ENCODE measurements at regions not wholly inside any gene's neighbourhood (a gene's known extent, or its start where the extent isn't known, plus 50 kb on each side); places are given as distances from the start of the nearest gene placed in this dataset.

DNA sequence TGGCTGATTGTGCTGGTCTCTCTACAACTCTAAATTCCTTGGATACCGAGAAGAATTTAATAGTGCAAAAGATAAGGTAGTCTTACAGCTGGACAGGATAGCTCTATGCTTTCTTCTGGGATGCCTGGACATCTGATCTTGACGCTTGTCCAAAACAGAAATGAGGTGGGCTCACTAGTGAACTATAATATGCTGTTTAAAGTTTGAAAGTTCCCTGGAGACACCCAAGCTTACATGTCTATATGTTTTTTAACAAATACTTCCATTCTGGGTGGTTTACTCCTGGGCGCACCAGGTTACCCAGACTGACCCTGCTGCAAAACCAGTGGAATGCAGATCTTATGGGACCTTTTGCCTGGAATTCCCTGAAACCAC is 702.1 kb upstream of the COBL start:
- TF ChIP-seq EZH2 (IDR thresholded peaks at IDR 0.05): no peak
- no peak for TF ChIP-seq POLR2AphosphoS5 (IDR thresholded peaks at IDR 0.05; ENCODE audit: borderline replicate concordance, low read depth, low read length)
- no peak for TF ChIP-seq FOXP2 (optimal IDR thresholded peaks at IDR 0.05; ENCODE audit: control extremely low read depth, extremely low read length, insufficient read depth)
- Histone ChIP-seq H3K36me3 (ENCODE audit: insufficient read depth, low read length) (no peaks in the 10 kb centered on the region), H3K27ac (no peak overlapping the region), H3K4me3 (no peak overlapping the region), H3K9ac (ENCODE audit: insufficient read length) (no peak overlapping the region), H3K9me3 (ENCODE audit: low read depth, low read length) (no peaks in the 10 kb centered on the region)
- DNase-seq (ENCODE audit: low read depth, low spot score): no peak

DNA sequence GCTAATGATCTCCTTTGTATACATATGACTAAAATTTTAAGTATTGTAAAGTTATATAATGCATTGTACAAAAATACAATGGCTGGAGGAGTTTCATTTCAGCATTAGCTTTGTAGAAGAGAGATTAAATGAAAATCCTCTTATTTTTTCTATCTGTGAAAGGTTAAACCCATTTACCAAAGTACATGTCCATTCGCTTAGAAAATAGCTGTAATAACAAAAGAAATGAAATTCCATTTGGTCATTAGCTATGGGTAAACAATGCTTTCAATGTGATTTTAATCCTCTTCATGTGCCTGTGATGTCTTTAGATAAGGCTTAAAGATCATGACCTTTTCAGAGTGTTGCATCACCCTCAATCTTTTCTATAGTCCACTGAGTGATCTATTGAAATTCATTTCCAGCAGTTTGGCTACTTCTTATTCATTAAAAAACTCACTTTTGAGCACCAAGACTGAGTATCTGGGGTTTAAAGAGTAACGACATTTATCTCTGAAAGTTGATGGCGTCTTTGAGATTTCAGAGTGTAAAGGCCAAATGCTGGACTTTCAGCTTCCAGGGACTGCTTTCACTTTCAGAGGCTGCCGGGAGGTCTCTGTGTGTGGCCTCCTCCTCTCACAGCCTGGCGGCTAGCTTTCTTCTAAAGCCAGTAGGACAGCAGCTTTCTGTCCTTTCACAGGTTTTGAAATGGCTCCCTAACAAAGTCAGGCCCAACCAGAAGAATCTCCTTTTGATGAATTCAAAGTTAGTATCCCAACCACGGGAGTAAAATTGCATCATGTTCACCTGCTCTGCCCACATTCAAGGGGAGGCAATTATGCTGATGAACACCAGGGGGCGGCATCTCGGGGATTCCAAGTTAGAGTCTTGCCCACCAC is 701.4 kb upstream of the COBL start:
- H3K9me3 ChIP-seq (ENCODE audit: low read depth, low read length): no peaks in the 10 kb centered on the region
- H3K36me3 ChIP-seq (ENCODE audit: insufficient read depth, low read length): no peaks in the 10 kb centered on the region
- H3K9ac ChIP-seq (ENCODE audit: insufficient read length): peak overlapping the region; percentile 35
- H3K27ac ChIP-seq: no peak overlapping the region
- peak; percentile 1 for DNase-seq (ENCODE audit: low read depth, low spot score)
- TF ChIP-seq FOXP2 (optimal IDR thresholded peaks at IDR 0.05; ENCODE audit: control extremely low read depth, extremely low read length, insufficient read depth): no peak
- TF ChIP-seq POLR2AphosphoS5 (IDR thresholded peaks at IDR 0.05; ENCODE audit: borderline replicate concordance, low read depth, low read length): no peak
- no peak for TF ChIP-seq EZH2 (IDR thresholded peaks at IDR 0.05)
- H3K4me3 ChIP-seq: peak overlapping the region; percentile 64

DNA sequence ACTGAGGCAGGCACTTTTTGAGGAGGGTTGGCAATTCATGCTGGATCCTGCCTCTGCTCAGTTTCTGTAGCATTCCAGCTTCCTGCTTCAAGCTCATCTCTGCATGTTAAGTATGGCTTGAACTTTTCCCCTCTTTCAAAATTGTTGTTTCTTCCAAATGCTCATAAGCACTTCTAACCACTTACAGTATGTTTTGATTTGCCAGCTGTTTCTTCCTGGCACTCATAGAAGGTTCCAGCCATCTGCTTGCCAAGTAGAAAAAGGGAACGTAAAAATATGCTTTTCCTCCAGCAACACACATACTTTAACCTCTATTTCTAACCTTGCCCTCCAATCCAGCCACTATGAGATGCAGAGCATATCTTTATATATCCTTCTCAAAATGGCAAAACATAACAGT is 692.6 kb upstream of the COBL start:
- H3K9me3 ChIP-seq (ENCODE audit: low read depth, low read length): no peaks in the 10 kb centered on the region
- H3K36me3 ChIP-seq (ENCODE audit: insufficient read depth, low read length): no peaks in the 10 kb centered on the region
- no peak overlapping the region for H3K27ac ChIP-seq
- no peak for DNase-seq (ENCODE audit: low read depth, low spot score)
- no peak overlapping the region for H3K9ac ChIP-seq (ENCODE audit: insufficient read length)
- TF ChIP-seq EZH2 (IDR thresholded peaks at IDR 0.05): no peak
- no peak for TF ChIP-seq POLR2AphosphoS5 (IDR thresholded peaks at IDR 0.05; ENCODE audit: borderline replicate concordance, low read depth, low read length)
- no peak for TF ChIP-seq FOXP2 (optimal IDR thresholded peaks at IDR 0.05; ENCODE audit: control extremely low read depth, extremely low read length, insufficient read depth)
- H3K4me3 ChIP-seq: no peak overlapping the region

DNA sequence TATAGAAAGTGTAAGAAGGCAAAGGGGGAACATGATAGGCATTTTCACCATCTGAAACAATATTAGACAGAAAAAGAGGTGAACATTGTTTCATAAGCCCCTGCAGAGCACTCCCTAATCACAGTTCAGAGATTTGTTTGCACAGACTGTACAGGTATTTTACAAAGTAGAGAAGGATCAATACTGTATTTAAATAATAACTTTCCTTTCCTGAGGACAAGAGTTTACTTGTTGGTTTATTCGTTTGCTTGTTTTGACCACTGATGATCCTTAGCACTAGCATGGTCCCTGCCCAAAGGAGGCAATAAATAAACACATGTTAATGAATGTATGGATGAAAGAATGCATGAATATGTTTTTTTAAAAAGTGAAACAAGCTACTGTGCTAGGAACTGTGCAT is 690.1 kb upstream of the COBL start:
- TF ChIP-seq EZH2 (IDR thresholded peaks at IDR 0.05): no peak
- TF ChIP-seq FOXP2 (optimal IDR thresholded peaks at IDR 0.05; ENCODE audit: control extremely low read depth, extremely low read length, insufficient read depth): no peak
- no peak for TF ChIP-seq POLR2AphosphoS5 (IDR thresholded peaks at IDR 0.05; ENCODE audit: borderline replicate concordance, low read depth, low read length)
- no peak overlapping the region for H3K27ac ChIP-seq
- no peak overlapping the region for H3K4me3 ChIP-seq
- H3K9ac ChIP-seq (ENCODE audit: insufficient read length): no peak overlapping the region
- H3K9me3 ChIP-seq (ENCODE audit: low read depth, low read length): no peaks in the 10 kb centered on the region
- DNase-seq (ENCODE audit: low read depth, low spot score): no peak
- H3K36me3 ChIP-seq (ENCODE audit: insufficient read depth, low read length): no peaks in the 10 kb centered on the region

DNA sequence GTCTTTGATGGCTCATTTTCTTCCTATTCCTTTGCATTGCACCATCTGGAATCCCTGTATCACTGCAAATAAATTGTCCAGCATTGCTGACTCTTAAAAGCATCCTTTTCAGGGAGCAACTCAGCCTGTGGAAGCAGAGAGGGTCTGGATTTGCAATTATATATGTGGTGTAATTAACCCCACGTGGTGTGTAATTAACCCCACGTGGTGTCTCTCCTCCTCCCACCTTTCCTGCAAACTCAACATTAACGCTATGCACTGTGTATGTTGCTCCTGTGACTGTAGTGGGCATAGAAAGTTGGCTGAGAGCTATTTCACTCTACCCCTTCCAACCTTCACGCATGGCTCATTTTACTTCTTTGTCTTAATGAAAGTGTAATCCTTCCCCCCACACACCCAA is 689.0 kb upstream of the COBL start:
- Histone ChIP-seq H3K4me3 (no peak overlapping the region), H3K36me3 (ENCODE audit: insufficient read depth, low read length) (no peaks in the 10 kb centered on the region), H3K27ac (no peak overlapping the region), H3K9ac (ENCODE audit: insufficient read length) (no peak overlapping the region), H3K9me3 (ENCODE audit: low read depth, low read length) (no peaks in the 10 kb centered on the region)
- DNase-seq (ENCODE audit: low read depth, low spot score): no peak
- no peak for TF ChIP-seq FOXP2 (optimal IDR thresholded peaks at IDR 0.05; ENCODE audit: control extremely low read depth, extremely low read length, insufficient read depth)
- TF ChIP-seq POLR2AphosphoS5 (IDR thresholded peaks at IDR 0.05; ENCODE audit: borderline replicate concordance, low read depth, low read length): no peak
- TF ChIP-seq EZH2 (IDR thresholded peaks at IDR 0.05): no peak

DNA sequence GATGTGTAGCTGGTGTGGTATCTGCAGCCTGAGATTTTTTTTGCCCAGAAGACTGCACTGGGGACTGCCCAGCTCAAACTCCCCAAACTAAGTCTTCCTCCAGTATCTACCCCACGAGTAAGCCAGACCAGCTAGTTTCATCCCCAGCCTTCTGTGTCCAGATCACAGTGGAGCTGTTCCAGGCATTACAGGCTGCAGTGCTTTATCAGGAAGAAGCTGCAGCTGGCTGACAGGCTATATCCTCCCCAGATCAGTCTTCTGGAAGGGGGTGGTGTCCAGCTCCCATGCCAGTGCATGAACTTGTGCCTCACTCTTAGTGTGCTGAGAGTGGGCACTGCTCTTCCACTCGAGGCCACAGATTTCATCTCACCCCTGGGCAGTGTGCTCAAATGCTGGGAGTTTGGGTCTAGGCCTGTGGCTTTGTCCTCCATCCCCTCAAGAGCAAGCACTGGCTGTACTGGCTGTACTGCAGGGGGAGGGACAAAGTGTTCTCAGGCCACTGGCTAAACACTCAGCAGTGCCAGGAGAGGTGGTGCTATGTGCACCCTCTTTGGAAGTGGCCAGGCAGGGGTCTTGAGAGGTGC is 679.1 kb upstream of the COBL start:
- H3K9ac ChIP-seq (ENCODE audit: insufficient read length): no peak overlapping the region
- no peaks in the 10 kb centered on the region for H3K9me3 ChIP-seq (ENCODE audit: low read depth, low read length)
- TF ChIP-seq EZH2 (IDR thresholded peaks at IDR 0.05): no peak
- no peak for TF ChIP-seq FOXP2 (optimal IDR thresholded peaks at IDR 0.05; ENCODE audit: control extremely low read depth, extremely low read length, insufficient read depth)
- no peak for TF ChIP-seq POLR2AphosphoS5 (IDR thresholded peaks at IDR 0.05; ENCODE audit: borderline replicate concordance, low read depth, low read length)
- DNase-seq (ENCODE audit: low read depth, low spot score): no peak
- no peaks in the 10 kb centered on the region for H3K36me3 ChIP-seq (ENCODE audit: insufficient read depth, low read length)
- H3K27ac ChIP-seq: no peak overlapping the region
- no peak overlapping the region for H3K4me3 ChIP-seq

DNA sequence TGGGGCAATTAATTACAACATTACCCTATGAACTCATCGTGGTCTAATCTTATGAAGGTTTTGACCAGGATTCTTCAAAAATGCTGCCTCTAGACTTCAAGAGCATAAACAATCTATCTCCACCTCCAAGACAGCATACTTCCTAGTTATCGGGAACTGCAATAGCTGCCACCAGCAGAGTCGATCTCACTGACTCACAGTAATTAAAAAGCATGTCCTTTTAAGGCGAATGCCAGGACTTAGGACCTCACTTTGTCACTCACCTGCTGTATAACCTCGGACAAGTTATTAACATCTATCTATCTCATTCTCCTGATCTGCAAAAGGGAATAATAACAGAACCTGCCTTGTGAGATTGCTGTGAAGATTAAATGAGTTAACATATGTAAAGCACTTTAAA is 666.0 kb upstream of the COBL start:
- H3K27ac ChIP-seq: no peak overlapping the region
- TF ChIP-seq EZH2 (IDR thresholded peaks at IDR 0.05) (no peak), FOXP2 (optimal IDR thresholded peaks at IDR 0.05; ENCODE audit: control extremely low read depth, extremely low read length, insufficient read depth) (no peak), POLR2AphosphoS5 (IDR thresholded peaks at IDR 0.05; ENCODE audit: borderline replicate concordance, low read depth, low read length) (no peak)
- DNase-seq (ENCODE audit: low read depth, low spot score): no peak

DNA sequence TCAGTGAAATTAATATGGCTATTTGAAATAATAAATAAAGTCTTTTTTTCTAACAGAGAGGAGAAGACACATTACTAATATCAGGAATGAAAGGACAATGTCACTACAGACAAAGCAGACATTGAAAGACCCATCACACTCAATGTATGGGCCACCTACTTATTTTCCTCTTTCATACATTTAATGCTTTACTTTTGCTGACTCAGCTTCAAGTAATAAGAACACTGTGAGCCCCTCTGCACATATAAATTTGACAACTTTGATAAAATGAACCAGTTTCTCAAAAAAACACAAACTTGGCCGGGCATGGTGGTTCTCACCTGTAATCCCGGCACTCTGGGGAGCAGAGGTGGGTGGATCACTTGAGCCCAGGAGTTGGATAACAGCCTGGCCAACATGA is 664.2 kb upstream of the COBL start:
- no peak for TF ChIP-seq FOXP2 (optimal IDR thresholded peaks at IDR 0.05; ENCODE audit: control extremely low read depth, extremely low read length, insufficient read depth)
- TF ChIP-seq POLR2AphosphoS5 (IDR thresholded peaks at IDR 0.05; ENCODE audit: borderline replicate concordance, low read depth, low read length): no peak
- TF ChIP-seq EZH2 (IDR thresholded peaks at IDR 0.05): no peak
- DNase-seq (ENCODE audit: low read depth, low spot score): no peak
- Histone ChIP-seq H3K36me3 (ENCODE audit: insufficient read depth, low read length) (no peaks in the 10 kb centered on the region), H3K9me3 (ENCODE audit: low read depth, low read length) (no peaks in the 10 kb centered on the region), H3K27ac (no peak overlapping the region), H3K4me3 (no peak overlapping the region), H3K9ac (ENCODE audit: insufficient read length) (no peak overlapping the region)

More for the DNA sequence above, 666.0 kb upstream of the COBL start:
- Histone ChIP-seq H3K9ac (ENCODE audit: insufficient read length) (no peak overlapping the region), H3K9me3 (ENCODE audit: low read depth, low read length) (no peaks in the 10 kb centered on the region), H3K36me3 (ENCODE audit: insufficient read depth, low read length) (no peaks in the 10 kb centered on the region), H3K4me3 (no peak overlapping the region)
